Keratinocyte (primary cell): ENCODE measurements at regions not wholly inside any gene's neighbourhood (a gene's known extent, or its start where the extent isn't known, plus 50 kb on each side); places are given as distances from the start of the nearest gene placed in this dataset.
A peak's percentile ranks its signal among the peaks of the same experiment; 100 is the strongest.

Experiments used
- DNase-seq: peaks from one replicate; pipeline ENCODE4 v3.0.0-alpha.2; 2011; ENCODE audit warnings: low read depth, missing footprints, low spot score
- FAIRE-seq: peaks from 2 replicates; lab custom pipeline; 2011; peaks lifted over from hg19 to GRCh38; lab: Jason Lieb, UNC
- H2AFZ ChIP-seq: 2 replicates; pipeline ENCODE4 v1.6.0; 2012; ENCODE audit warnings: low read length, control low read depth, inconsistent platforms; ENCODE audit not compliant: control insufficient read depth
- H3K27ac ChIP-seq: 2 replicates; pipeline ENCODE4 v1.5.1; 2011; ENCODE audit warnings: low read length; ENCODE audit not compliant: control insufficient read depth, insufficient read depth
- H3K27me3 ChIP-seq: 3 replicates; pipeline ENCODE4 v1.6.0; 2011; ENCODE audit warnings: low read length; ENCODE audit not compliant: control insufficient read depth, insufficient read depth; ENCODE audit errors: extremely low read depth
- H3K36me3 ChIP-seq, 2 experiments: 2 replicates in 1 of 2; 3 replicates in 1 of 2; pipeline ENCODE4 v1.5.1; 2011; ENCODE audit warnings: low read length in 2 of 2, mild to moderate bottlenecking in 1 of 2; ENCODE audit not compliant: control insufficient read depth in 2 of 2, insufficient read depth in 2 of 2; ENCODE audit errors: extremely low read depth in 1 of 2
- H3K4me1 ChIP-seq: 3 replicates; pipeline ENCODE4 v1.5.1; 2011; ENCODE audit warnings: low read length; ENCODE audit not compliant: control insufficient read depth, insufficient read depth; ENCODE audit errors: extremely low read depth
- H3K4me2 ChIP-seq: 3 replicates; pipeline ENCODE4 v1.6.0; 2011; ENCODE audit warnings: low read depth, low read length; ENCODE audit not compliant: control insufficient read depth, insufficient read depth; ENCODE audit errors: extremely low read depth
- H3K4me3 ChIP-seq, 3 experiments: fragments of 200-600 bp in 1 of 3; sonication (generic) in 1 of 3; 2 replicates in 2 of 3; 3 replicates in 1 of 3; pipeline ENCODE4 v1.5.1; 2011 to 2016; ENCODE audit warnings: low read length in 3 of 3, mild to moderate bottlenecking in 3 of 3, control low read depth in 2 of 3, inconsistent platforms in 1 of 3, low read depth in 1 of 3, mixed read lengths in 1 of 3, mixed run types in 1 of 3, moderate library complexity in 1 of 3; ENCODE audit not compliant: control insufficient read depth in 2 of 3, insufficient read depth in 2 of 3; ENCODE audit errors: extremely low read depth in 1 of 3
- H3K79me2 ChIP-seq: 2 replicates; pipeline ENCODE4 v1.6.0; 2012; ENCODE audit warnings: low read length; ENCODE audit not compliant: control insufficient read depth, insufficient read depth
- H3K9ac ChIP-seq: 3 replicates; pipeline ENCODE4 v1.6.0; 2011; ENCODE audit warnings: low read length; ENCODE audit not compliant: control insufficient read depth, insufficient read depth; ENCODE audit errors: extremely low read depth
- H3K9me1 ChIP-seq: 3 replicates; pipeline ENCODE4 v1.6.0; 2011; ENCODE audit warnings: low read length; ENCODE audit not compliant: control insufficient read depth, insufficient read depth; ENCODE audit errors: extremely low read depth
- H3K9me3 ChIP-seq: 2 replicates; pipeline ENCODE4 v1.5.1; 2012; ENCODE audit warnings: low read depth, low read length; ENCODE audit not compliant: control insufficient read depth
- H4K20me1 ChIP-seq: 3 replicates; pipeline ENCODE4 v1.6.0; 2011; ENCODE audit warnings: low read length; ENCODE audit not compliant: control insufficient read depth, insufficient read depth; ENCODE audit errors: extremely low read depth
- EZH2 ChIP-seq: IDR thresholded peaks from one replicate; pipeline ENCODE4 v1.6.1; 2012; ENCODE audit warnings: inconsistent platforms, mild to moderate bottlenecking, low read length, moderate library complexity
- dilution Hi-C: fragments of 300-500 bp; cut with MboI; formaldehyde crosslinking; loops from one replicate; pipeline ENCODE4 v1.7.0; 2020; ENCODE audit warnings: low sequenced_read_pairs; ENCODE audit not compliant: extremely low pct_ligation_motif_present
- TF ChIP-seq, protein P1 (sequence below), 3 experiments: IDR thresholded peaks in 1 of 3; conservative IDR thresholded peaks in 1 of 3; optimal IDR thresholded peaks in 1 of 3; 2 replicates in 2 of 3; 3 replicates in 1 of 3; pipeline versions ENCODE3 to v1.5.1; 2011; ENCODE audit warnings: low read length in 3 of 3, mild to moderate bottlenecking in 3 of 3, moderate library complexity in 2 of 3, control low read depth in 1 of 3, inconsistent platforms in 1 of 3; ENCODE audit not compliant: insufficient read depth in 2 of 3; ENCODE audit errors: extremely low read depth in 1 of 3

DNA sequence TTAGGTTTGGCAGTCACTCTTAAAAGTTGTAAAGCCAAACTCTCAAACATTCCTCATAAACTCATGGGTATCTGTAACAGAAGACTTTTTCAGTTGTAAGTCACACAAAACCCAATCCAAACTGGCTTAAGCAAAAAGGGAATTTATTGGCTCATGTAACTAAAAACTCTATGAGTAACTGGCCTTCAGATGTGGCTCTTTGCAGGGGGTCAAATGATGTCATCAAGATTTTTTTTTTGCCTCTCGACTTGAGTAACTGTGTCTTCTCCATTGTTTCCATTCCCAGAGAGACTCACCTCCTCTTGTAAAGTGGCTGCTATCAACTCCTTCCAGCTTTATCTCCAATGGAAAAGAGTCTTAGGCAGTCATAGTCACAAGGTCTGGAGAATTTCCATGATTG lies 645.0 kb downstream of the DHX35 start:
- no peak overlapping the region for H3K9ac ChIP-seq
- no peak for FAIRE-seq
- dilution Hi-C loops: no loop called here
- H3K9me1 ChIP-seq: no peaks in the 10 kb centered on the region
- no peaks in the 10 kb centered on the region for H4K20me1 ChIP-seq
- no peak overlapping the region for H3K4me3 ChIP-seq
- no peak for DNase-seq
- H3K36me3 ChIP-seq: no peaks in the 10 kb centered on the region
- H3K4me2 ChIP-seq: no peak overlapping the region
- TF ChIP-seq, protein P1, sequence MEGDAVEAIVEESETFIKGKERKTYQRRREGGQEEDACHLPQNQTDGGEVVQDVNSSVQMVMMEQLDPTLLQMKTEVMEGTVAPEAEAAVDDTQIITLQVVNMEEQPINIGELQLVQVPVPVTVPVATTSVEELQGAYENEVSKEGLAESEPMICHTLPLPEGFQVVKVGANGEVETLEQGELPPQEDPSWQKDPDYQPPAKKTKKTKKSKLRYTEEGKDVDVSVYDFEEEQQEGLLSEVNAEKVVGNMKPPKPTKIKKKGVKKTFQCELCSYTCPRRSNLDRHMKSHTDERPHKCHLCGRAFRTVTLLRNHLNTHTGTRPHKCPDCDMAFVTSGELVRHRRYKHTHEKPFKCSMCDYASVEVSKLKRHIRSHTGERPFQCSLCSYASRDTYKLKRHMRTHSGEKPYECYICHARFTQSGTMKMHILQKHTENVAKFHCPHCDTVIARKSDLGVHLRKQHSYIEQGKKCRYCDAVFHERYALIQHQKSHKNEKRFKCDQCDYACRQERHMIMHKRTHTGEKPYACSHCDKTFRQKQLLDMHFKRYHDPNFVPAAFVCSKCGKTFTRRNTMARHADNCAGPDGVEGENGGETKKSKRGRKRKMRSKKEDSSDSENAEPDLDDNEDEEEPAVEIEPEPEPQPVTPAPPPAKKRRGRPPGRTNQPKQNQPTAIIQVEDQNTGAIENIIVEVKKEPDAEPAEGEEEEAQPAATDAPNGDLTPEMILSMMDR (optimal IDR thresholded peaks at IDR 0.05 in 1 of 3, IDR thresholded peaks at IDR 0.05 in 1 of 3, conservative IDR thresholded peaks at IDR 0.05 in 1 of 3; ENCODE audit: extremely low read depth in 1 of 3, insufficient read depth in 2 of 3, low read length in 3 of 3): no peak
- TF ChIP-seq EZH2: no peak
- no peaks in the 10 kb centered on the region for H3K9me3 ChIP-seq
- H2AFZ ChIP-seq: no peak overlapping the region
- H3K27me3 ChIP-seq: no peaks in the 10 kb centered on the region
- H3K27ac ChIP-seq: no peak overlapping the region
- H3K79me2 ChIP-seq: no peaks in the 10 kb centered on the region
- H3K4me1 ChIP-seq: no peaks in the 10 kb centered on the region

DNA sequence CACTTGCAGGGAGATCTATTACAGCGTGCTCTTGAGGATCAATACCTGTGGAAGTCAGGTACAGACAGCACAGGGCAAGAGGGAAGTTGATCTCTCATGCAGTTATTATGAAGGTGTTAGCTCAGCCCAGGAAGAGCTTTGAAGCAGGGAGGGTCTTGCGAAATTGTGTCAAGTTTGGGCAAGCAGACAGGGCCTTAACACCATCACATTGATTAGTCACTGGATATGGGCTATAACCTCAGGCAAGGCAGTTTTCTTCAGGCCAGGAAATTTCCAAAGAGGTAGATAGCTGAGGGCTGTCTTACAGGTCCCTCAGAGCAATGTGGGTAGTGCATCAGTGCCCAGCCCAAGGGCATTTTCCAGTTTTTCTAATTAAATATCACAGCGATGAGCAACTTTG lies 643.8 kb downstream of the DHX35 start:
- H3K4me1 ChIP-seq: no peaks in the 10 kb centered on the region
- no peaks in the 10 kb centered on the region for H3K27me3 ChIP-seq
- no peak overlapping the region for H2AFZ ChIP-seq
- no peak overlapping the region for H3K27ac ChIP-seq
- no peak overlapping the region for H3K4me3 ChIP-seq
- H3K4me2 ChIP-seq: no peak overlapping the region
- DNase-seq (peak; percentile 83), FAIRE-seq (peak; percentile 53)
- H3K36me3 ChIP-seq: no peaks in the 10 kb centered on the region
- H4K20me1 ChIP-seq: no peaks in the 10 kb centered on the region
- no peak for TF ChIP-seq EZH2
- TF ChIP-seq, protein P1 (optimal IDR thresholded peaks at IDR 0.05 in 1 of 3, IDR thresholded peaks at IDR 0.05 in 1 of 3, conservative IDR thresholded peaks at IDR 0.05 in 1 of 3; ENCODE audit: extremely low read depth in 1 of 3, insufficient read depth in 2 of 3, low read length in 3 of 3): no peak
- H3K79me2 ChIP-seq: no peaks in the 10 kb centered on the region
- dilution Hi-C loops: no loop called here
- H3K9ac ChIP-seq: no peak overlapping the region
- no peaks in the 10 kb centered on the region for H3K9me3 ChIP-seq
- H3K9me1 ChIP-seq: no peaks in the 10 kb centered on the region
